Left cardiac atrium (tissue), 4 donors: ENCODE measurements at regions not wholly inside any gene's neighbourhood (a gene's known extent, or its start where the extent isn't known, plus 50 kb on each side); places are given as distances from the start of the nearest gene placed in this dataset.

ENCODE experiments used
- ATAC-seq, 2 donors: fragments of 200-7000 bp; cut with Tn5 transposase; one replicate each; pipeline ENCODE4 v1.9.1; 2020; ENCODE audit warnings: mild to moderate bottlenecking in 2 of 2, moderate library complexity in 2 of 2
- DNase-seq: peaks from one replicate; pipeline ENCODE4 v3.0.0-alpha.2; 2020
- intact Hi-C, 2 donors: fragments of 100-400 bp; cut with DNase I; formaldehyde crosslinking; loops; one replicate each; pipeline versions ENCODE4 v1.14.1 to v1.15.1; 2022 to 2023
- donor health status: DM: no; HTN: yes; CAD: no.
- donor health status: DM: no; HTN: yes; CAD: no; lungs with severe emphysema.
- donor health status: DM: yes; HTN: yes; CAD: no.
- donor health status: Dilated cardiomyopathy.

DNA sequence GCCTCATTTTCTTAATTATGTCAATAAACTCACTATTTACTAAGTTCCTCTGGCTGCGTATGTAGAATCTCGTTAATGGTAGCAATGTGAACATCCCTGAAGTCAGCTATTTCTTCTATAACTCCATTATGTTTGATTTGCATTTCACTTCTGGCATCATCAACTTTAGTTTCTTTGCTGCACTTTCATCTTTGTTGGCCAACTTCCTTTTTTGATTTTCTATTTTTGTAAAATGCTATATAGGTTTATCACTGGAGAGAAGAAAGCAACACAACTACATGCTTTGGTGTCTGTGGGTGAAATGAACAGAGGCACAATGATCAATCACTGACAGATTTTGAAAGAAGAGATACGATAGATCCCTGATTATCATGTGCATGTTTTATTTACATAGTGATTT, 58.5 kb upstream of the ATF7IP start:
- DNase-seq (no peak), ATAC-seq (no peak)
- intact Hi-C loops: no loop called here

DNA sequence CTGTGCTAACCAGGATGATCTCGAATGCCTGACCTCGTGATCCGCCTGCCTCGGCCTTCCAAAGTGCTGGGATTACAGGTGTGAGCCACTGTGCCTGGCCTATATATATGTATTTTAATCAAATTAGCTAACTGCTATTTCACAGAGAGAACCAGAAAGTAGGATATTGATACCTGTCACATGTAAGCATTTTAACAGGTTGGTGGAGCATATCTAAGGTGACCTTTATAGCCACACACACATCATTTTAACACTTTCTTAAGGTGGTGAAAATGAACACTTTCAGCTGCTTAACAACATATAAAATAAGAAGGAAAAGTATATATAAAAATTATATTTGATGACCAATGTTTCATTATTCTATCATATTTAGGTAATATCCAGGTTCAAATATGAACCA, 57.0 kb upstream of the ATF7IP start:
- intact Hi-C loops: no loop called here
- no peak for DNase-seq
- ATAC-seq: no peak

DNA sequence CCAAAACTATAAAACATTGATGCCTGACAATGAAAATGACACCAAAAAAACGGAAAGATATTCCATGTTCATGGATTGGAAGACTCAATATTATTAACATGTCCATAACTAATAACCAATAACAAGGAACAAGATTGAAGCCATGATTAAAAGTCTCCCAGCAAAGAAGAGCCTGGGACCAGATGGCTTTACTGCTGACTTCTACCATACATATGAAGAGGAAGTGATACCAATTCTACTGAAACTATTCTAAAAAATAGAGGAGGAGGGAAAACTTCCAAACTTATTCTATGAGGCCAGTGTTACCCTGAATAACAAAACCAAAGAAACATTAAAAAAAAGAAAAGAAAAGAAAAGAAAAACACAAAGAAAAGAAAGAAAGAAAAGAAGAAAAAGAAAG, 54.6 kb upstream of the ATF7IP start:
- DNase-seq: no peak
- intact Hi-C loops: no loop called here
- no peak for ATAC-seq

DNA sequence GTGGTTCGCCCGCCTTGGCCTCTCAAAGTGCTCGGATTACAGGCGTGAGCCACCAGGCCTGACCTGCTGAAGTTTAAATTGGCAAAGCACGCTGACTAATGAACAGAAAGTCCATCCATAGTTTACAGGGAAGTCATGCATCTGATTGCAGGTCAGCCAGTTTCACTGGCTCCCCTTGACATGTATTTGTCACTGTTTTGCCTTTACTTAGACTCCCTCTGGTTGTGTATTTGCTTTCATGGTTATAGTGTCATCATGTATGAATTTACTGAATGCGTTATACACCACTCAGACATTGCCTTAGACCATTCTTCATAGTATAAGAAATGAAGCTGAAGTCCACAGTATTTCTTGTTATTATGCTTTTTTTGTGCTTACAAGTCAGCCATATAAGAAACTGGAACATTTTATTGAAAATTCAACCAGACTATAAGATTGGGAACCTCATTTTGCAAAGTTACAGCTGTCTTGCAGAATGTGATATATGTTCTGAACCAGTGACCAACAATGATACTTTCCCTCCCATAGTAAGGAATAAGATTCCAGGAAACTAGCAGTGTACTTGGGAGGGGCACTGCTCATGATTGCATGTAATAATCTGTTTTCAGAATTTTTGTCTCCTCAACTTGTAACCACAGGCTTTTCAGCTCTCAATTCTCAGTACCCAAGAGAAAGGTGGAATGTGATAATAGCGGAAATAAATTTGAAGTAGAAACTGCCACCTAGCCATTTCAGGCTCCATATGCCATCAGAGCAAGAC, 51.9 kb upstream of the ATF7IP start:
- intact Hi-C loops: no loop called here
- ATAC-seq (no peak), DNase-seq (no peak)

DNA sequence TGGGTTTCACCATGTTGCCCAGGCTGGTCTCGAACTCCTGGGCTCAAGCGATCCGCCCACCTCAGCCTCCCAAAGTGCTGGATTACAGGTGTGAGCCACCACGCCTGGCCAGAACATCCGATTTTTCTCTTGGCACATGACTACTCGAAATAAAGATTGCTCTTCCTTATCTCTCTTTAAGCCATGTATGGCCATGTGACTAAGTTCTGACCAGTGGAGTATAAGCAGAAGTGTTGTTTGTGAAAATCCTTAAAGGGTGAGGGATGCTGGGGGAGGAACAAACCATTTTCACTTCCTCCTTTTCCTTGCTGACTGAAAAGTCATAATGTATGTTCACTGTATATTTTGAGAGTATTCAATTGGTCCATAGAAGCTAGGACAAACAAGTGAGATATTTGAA, 50.7 kb upstream of the ATF7IP start:
- intact Hi-C loops: no loop called here
- ATAC-seq (peak in 1 of 2 donors; percentile 45), DNase-seq (no peak)

DNA sequence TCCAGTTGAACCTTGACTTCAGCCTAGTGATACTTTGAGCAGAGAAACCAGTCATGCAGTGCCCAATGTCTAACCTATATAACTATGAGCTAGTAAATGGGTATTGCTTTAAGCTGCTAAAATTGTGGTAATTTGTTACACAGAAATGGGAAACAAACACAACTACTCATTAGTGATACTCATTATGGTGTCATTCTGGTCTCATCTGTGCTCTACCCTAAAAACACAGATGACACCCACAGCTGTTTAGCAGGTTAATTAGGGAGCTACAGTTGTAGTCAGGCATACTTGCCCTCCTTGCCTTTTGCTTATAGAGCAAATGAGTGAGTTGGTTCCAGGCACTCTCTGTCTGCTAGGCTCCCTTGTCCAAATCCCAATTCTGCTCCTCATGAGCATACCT, 50.0 kb upstream of the ATF7IP start:
- ATAC-seq (no peak), DNase-seq (no peak)
- intact Hi-C loops: no loop called here
